T47D (cell line): ENCODE measurements at regions not wholly inside any gene's neighbourhood (a gene's known extent, or its start where the extent isn't known, plus 50 kb on each side); places are given as distances from the start of the nearest gene placed in this dataset.

Experiments
- DNase-seq, 2 experiments: peaks; one replicate each; pipeline versions ENCODE4 v3.0.0 to v3.0.0-alpha.2; 2011 to 2012; ENCODE audit warnings: low read depth in 1 of 2, low spot score in 1 of 2
- JUND ChIP-seq: IDR thresholded peaks from 2 replicates; pipeline ENCODE4 v1.6.1; 2012; ENCODE audit warnings: low read depth
- in situ Hi-C: cut with HindIII; loops from 2 replicates; pipeline ENCODE4 v1.10.0; 2016; ENCODE audit warnings: low sequenced_read_pairs, low pct_unique_long_range_greater_than_20kb

DNA sequence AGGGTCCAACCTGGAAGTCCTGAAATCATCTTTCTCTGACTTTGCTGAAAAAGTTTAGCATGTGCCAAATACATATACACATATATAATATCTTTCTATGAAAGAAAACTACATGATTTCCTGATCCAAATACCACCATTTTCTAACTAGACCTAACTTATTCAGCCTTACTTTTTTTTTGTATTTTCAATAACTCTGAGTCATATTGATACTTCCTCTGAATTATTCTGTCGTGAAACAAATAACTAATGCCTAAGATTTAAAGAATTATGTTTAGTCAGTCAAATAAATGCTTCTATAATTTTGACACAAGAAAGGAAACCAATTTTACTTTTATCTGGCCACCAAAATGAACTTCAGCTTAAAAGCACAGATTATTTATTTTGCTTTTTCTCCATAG lies 760.2 kb upstream of the GBE1 start:
- DNase-seq: no peak
- in situ Hi-C loops: no loop called here
- no peak for TF ChIP-seq JUND

DNA sequence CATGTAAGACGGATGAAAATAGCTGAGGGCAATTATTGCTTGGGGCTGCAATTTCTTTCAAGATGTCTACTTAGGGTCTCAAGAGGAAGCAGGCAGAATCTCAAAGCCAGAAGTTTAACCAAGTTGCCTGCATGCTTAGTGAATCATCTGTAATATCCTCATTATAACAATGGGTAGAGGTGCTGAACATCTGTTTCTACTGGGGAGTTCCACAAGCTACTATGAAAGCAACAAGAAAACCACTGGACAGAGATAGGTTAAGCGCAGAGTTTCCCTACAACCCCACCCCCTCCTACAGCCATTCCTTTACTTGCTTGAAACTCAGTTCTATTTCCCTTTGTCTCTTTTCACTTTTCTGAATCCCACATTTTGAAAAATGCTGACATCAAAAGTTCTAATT lies 759.4 kb upstream of the GBE1 start:
- no peak for DNase-seq
- in situ Hi-C loops: no loop called here

DNA sequence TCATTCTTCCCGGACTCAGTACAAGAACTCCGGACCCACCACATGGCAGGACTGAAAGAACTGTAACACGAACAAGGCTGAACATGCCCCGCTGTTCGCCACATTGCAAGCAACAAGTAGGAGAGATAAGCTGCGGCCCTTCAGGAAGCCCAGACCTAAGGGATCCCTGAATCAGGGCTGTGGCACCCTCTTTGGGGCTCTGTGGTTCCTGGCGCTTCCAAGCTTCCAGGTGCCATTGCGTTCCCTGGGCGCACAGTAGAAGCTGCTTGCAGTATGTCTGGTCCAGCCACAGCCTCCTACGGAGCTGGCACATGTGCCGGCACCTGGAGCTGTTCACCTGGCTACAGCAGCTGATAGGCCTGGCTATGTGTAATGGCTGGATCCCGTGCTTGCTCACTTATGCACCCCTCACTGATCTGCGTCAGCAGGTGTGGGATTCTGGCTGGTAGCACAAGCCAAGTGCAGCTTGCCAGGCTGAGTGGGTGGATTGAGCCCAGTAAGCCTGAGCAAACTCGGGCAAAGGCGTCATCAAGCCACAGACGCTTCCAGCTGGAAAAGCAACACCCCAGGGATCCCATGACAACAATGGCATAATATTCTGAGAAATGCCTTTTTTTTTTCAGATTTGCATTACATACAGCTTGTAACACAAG lies 748.6 kb upstream of the GBE1 start:
- no peak for TF ChIP-seq JUND
- in situ Hi-C loops: no loop called here
- DNase-seq: no peak

More for the DNA sequence above, 759.4 kb upstream of the GBE1 start:
- TF ChIP-seq JUND: no peak

DNA sequence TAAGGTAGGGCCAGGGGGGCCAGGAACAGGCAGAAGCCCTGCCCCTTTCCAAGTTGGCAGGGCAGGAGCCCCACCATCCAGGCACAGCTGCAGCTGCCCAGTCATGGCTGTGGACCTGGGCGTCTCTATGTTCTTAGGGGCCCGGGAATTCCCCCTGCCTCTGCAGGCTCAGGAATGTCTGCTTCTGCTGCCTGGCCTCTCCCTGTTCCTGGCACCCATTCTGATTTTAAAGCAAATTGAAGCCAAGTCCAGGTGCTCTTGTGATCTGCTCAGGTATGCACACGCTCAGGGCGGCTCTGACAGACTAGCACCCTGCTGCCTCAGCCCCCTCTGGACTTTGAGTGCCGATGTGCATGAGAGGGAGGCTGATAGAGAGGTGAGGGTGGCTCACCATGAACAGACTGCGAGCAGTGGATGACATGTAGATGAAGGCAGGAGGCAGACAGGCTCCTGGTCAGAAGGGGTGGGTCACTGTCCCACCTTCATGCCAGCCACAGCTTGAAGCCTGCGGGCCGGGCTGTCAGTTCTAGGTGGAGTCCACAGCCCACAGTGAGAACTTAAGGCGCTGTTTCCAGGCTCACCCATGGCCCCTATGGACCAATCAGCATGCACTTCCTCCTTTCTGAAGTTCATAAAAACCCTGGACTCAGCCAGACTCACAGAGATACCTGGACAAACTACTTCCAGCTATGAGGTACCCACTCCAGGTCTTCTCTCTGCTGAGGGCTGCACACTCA lies 747.8 kb upstream of the GBE1 start:
- in situ Hi-C loops: no loop called here
- no peak for DNase-seq
- no peak for TF ChIP-seq JUND

DNA sequence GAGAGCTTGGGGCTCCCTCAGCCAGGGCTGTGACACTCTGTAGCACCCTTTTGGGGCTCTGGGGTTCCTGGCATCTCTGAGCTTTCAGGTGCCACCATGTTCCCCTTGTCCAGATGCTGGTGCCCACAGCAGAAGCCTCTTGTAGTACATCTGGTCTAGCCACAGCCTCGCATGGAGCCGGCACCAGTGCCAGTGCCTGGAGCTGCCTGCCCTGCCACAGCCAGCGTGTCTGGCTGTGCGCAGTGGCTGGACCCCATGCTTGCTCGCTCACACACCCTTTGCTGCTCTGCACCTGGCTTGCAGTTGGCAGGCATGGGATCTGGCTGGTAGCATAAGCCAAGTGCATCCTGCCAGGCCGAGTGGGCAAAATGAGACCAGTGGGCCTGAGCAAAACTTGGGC lies 744.8 kb upstream of the GBE1 start:
- DNase-seq: no peak
- TF ChIP-seq JUND: no peak
- in situ Hi-C loops: no loop called here

DNA sequence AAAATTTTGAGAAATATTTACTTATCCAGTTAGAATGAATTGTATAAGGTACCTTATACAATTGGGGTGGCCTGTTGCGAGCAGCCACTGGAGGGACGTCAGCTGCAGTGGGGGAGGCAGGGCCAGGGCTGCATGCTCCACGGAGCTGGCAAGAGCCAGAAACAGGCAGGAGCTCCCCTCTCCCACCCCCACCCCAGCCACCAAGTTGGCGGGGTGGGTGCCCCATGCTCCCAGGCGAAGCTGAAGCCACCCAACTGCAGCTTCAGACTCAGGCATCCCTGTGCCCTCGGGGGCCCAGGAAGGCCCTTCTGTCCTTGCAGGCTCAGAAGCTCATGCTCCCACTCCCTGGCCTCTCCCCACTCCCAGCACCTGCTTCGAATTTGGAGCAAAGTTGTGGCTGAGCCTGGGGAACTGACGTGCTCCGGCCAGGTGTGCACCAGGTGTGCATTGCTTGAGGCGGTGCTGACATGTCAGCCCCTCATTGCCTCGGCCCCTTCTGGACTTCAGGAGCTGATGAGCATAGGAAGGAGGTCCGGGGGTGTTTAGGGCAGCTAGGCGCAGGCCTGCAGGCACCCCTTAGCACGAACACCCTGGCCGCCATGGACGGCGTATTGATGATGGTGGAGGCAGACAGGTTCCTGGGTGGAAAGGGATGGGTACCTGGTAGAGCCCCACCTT lies 743.8 kb upstream of the GBE1 start:
- no peak for DNase-seq
- no peak for TF ChIP-seq JUND
- in situ Hi-C loops: no loop called here

DNA sequence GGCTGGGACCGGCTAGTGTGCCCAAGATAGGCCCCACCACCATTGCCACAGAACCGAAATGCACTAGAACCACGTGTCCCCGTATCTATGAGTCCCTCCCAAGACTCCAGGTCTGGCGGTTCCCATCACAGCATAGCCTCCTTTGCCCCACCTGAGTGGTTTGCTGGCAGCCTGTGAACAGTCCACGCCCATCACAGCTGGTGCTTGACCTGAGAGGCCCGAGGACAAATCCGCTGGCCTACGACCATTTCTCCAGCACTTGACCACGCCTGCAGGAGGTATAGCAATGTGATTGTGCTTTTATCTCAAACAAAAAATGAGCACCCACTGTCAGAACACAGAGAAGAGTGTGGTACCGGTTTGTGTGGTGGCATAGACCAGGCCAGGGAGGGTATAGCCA lies 736.7 kb upstream of the GBE1 start:
- in situ Hi-C loops: no loop called here
- TF ChIP-seq JUND: no peak
- DNase-seq: no peak

DNA sequence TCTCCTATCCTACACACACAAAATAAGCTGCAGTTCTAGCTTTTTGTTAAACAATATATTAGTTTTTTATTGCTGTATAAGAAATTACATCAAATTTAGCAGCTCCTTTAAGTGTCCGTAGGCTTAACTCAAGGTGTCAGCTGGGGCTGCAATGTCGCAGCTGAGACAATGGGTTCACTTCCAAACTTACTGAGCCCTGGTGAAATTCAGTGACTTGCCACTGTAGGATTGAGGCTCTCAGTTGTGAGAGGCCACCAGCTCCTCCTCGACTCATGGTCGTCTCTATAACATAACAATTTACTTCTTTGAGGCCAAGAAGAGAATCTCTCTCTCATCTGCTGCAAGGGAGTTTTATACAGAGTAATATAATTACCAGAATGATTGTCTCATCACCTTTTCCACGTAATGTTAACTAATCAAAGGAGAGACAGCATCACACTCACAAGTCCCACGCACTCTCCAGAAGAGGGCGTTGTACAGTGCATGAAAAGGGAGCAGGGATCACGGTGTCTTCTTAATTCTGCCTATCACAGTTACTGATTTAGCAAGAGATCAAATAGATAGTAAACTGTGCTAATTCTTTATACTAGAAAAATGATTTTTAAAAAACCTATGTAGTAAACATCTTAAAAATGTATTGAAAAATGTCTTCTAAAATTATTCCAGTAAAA lies 735.6 kb upstream of the GBE1 start:
- TF ChIP-seq JUND: no peak
- in situ Hi-C loops: no loop called here
- DNase-seq: peak in 1 of 2 experiments; percentile 50

DNA sequence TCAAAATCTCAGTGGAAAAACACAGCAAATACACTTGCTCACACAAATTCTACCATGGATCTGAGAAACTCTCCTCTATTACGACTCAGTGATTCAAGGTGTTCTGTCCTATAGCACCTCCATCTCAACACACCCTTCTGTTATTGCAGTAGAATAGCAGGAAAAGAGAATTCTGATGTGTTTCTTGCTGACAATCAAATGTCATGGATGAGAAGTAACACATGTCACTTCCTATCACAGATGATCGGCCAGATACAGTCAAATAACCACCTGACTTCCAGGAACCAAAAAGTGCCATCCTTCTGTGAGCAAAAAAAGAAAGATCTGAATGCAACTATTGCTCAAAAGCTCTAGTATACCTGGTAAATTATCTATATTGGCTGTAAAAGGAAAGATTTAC lies 734.2 kb upstream of the GBE1 start:
- TF ChIP-seq JUND: no peak
- in situ Hi-C loops: no loop called here
- DNase-seq: no peak

DNA sequence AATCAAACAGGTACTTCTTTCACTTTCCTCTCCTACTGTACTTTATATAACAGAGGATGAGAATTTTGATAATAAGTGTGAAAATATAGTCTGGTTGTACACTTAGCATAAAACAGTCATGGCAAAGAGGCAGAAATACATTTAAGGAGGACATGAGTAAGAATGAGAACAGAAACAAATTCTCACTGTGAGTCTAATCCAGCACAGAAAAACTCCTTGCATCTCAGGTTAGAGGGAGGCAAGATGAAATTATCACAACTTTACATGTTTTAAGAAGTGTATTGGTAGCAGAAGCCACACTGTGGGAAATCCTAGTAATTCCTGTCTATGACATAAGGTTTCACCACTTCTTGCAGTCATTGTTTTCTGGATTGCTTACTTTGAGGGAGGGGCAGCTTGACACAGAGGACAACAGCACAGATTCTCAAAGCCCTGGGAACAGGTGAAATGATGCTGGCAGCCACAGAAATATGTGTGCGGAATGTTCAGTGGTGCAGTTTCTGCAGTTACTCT lies 733.6 kb upstream of the GBE1 start:
- DNase-seq: peak in 1 of 2 experiments; percentile 1
- in situ Hi-C loops: no loop called here
- TF ChIP-seq JUND: no peak

DNA sequence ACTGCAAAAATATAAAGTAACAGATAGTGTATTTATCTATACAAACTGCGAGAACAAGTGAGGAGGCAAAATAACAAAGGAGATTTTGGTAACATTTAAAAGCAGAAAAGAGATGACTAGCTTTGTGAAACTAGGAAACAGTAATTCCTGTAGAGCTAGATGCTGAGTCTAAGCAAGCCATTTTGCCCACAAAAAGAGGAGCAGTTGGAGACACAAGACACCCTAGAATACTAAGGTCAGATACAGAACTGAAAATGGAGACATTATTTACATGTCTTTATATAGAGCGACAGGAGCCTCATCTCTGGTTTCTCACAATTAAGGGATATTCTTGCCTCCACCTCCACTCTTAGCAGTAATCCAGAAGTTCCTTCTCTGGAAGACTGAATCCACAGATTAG lies 732.4 kb upstream of the GBE1 start:
- no peak for DNase-seq
- in situ Hi-C loops: no loop called here
- no peak for TF ChIP-seq JUND

DNA sequence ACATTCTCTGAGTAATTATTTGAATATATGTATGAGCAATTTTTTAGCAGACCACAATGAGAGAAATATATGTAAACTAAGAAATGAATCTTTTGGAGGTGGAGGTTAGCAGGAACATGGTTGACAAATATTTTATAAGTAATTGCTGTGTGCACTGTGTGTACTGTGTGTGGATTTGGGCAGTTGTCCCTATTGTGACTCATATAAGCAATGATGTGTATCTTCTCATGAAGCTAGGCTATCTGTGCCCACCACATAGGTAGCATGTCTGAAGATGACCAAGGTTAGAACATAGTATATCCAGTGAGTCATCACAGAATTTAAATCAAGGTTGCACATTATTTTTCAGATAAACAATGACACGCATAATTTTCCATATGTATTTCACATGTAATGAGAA lies 713.9 kb upstream of the GBE1 start:
- in situ Hi-C loops: no loop called here
- no peak for TF ChIP-seq JUND
- no peak for DNase-seq
